K562 (cell line): ENCODE measurements at regions not wholly inside any gene's neighbourhood (a gene's known extent, or its start where the extent isn't known, plus 50 kb on each side); places are given as distances from the start of the nearest gene placed in this dataset.

ENCODE experiments used
- ATAC-seq: fragments of 200-7000 bp; cut with Tn5 transposase; 3 replicates; pipeline ENCODE4 v1.9.1; 2020; ENCODE audit warnings: moderate library complexity
- BruUV-seq: library from RNA; stranded (reverse); fragments of 400-500 nt; replicated peaks from 2 replicates; lab custom pipeline; 2021; lab: Mats Ljungman, UMichigan
- CTCF ChIA-PET: fragments of 300-600 bp; formaldehyde crosslinking; extraction: SDS; loops from one replicate; lab custom pipeline; 2021; ENCODE audit warnings: low intra/inter-chr PET ratio; lab: Yijun Ruan, JAX
- POLR2A ChIA-PET: fragments of 300-600, 350-650 bp; sonication (Branson Sonifier 250); formaldehyde crosslinking; extraction: SDS; loops from one replicate; lab custom pipeline; 2021; ENCODE audit warnings: antibody characterized with exemption, inconsistent platforms; lab: Yijun Ruan, JAX
- DNase-seq, 4 experiments: peaks; one replicate each; pipeline versions ENCODE4 v3.0.0 to v3.0.0-alpha.2; 2011 to 2018; ENCODE audit warnings: low spot score in 3 of 4, mixed read lengths in 3 of 4; ENCODE audit errors: extremely low read depth in 1 of 4
- FAIRE-seq: peaks from 2 replicates; lab custom pipeline; 2011; peaks lifted over from hg19 to GRCh38; lab: Jason Lieb, UNC
- H2AFZ ChIP-seq: 2 replicates; pipeline ENCODE4 v1.6.0; 2011; ENCODE audit warnings: low read depth, low read length, control low read depth, inconsistent platforms
- H3K27ac ChIP-seq: fragments of 200-600 bp; 3 replicates; pipeline ENCODE4 v1.8.0; 2011; ENCODE audit warnings: low read depth, mild to moderate bottlenecking, control low read depth, inconsistent platforms, low read length, moderate library complexity, mixed read lengths; ENCODE audit errors: extremely low read depth
- H3K27me3 ChIP-seq, 2 experiments: fragments of 300-600 bp in 1 of 2; 2 replicates in 1 of 2; 3 replicates in 1 of 2; pipeline versions ENCODE4 v1.6.0 to v1.8.0; 2011; ENCODE audit warnings: inconsistent platforms in 2 of 2, low read length in 2 of 2, mild to moderate bottlenecking in 1 of 2, mixed read lengths in 1 of 2, moderate library complexity in 1 of 2; ENCODE audit not compliant: control insufficient read depth in 2 of 2, insufficient read depth in 2 of 2
- H3K36me3 ChIP-seq: fragments of 300-600 bp; 3 replicates; pipeline ENCODE4 v1.8.0; 2011; ENCODE audit warnings: mild to moderate bottlenecking, low read length, inconsistent platforms; ENCODE audit not compliant: control insufficient read depth, insufficient read depth
- H3K4me1 ChIP-seq, 2 experiments: fragments of 200-600 bp in 1 of 2; replicated peaks in 1 of 2; 2 replicates in 1 of 2; 3 replicates in 1 of 2; pipeline versions ENCODE4 v1.5.1 to v1.8.0; 2011; ENCODE audit warnings: inconsistent platforms in 2 of 2, low read length in 2 of 2, mild to moderate bottlenecking in 1 of 2, mixed read lengths in 1 of 2, moderate library complexity in 1 of 2; ENCODE audit not compliant: control insufficient read depth in 2 of 2, insufficient read depth in 2 of 2
- H3K4me2 ChIP-seq: 2 replicates; pipeline ENCODE4 v1.6.1; 2011; ENCODE audit warnings: low read length, control low read depth, inconsistent platforms, mixed read lengths; ENCODE audit not compliant: insufficient read depth
- H3K4me3 ChIP-seq: fragments of 200-600 bp; sonication (generic), shearing (Covaris generic); 2 replicates; pipeline ENCODE4 v1.5.1; 2016; ENCODE audit warnings: control low read depth, inconsistent platforms
- H3K79me2 ChIP-seq: fragments of 200-600 bp; 3 replicates; pipeline ENCODE4 v1.8.0; 2011; ENCODE audit warnings: low read length, inconsistent platforms; ENCODE audit not compliant: control insufficient read depth, insufficient read depth
- H3K9ac ChIP-seq, 2 experiments: 2 replicates each; pipeline versions ENCODE4 v1.6.0 to v1.6.1; 2011; ENCODE audit warnings: low read depth in 2 of 2, low read length in 2 of 2, control low read depth in 1 of 2, inconsistent platforms in 1 of 2, mild to moderate bottlenecking in 1 of 2, mixed read lengths in 1 of 2; ENCODE audit not compliant: insufficient read depth in 1 of 2
- H3K9me1 ChIP-seq: one replicate; pipeline ENCODE4 v1.6.0; 2011; ENCODE audit warnings: inconsistent platforms, mild to moderate bottlenecking, low read length, moderate library complexity; ENCODE audit not compliant: control insufficient read depth, insufficient read depth
- H3K9me3 ChIP-seq: replicated peaks from 2 replicates; pipeline ENCODE4 v1.5.1; 2011; ENCODE audit warnings: low read depth, low read length, inconsistent platforms; ENCODE audit not compliant: control insufficient read depth, insufficient read depth
- H4K20me1 ChIP-seq: replicated peaks from 2 replicates; pipeline ENCODE4 v1.6.1; 2011; ENCODE audit warnings: low read length, inconsistent platforms, mixed read lengths; ENCODE audit not compliant: control insufficient read depth, insufficient read depth
- HDAC3 ChIP-seq: fragments of 450-650 bp; IDR thresholded peaks from 2 replicates; pipeline ENCODE4 v1.6.1; 2018; ENCODE audit warnings: borderline replicate concordance, mild to moderate bottlenecking, moderate library complexity; ENCODE audit not compliant: partially characterized antibody
- KAT8 ChIP-seq: fragments of 450-650 bp; IDR thresholded peaks from 2 replicates; pipeline ENCODE4 v1.6.1; 2016; ENCODE audit warnings: low read depth, mild to moderate bottlenecking
- SMARCC2 ChIP-seq: fragments of 450-650 bp; IDR thresholded peaks from 2 replicates; pipeline ENCODE4 v1.6.1; 2017; ENCODE audit warnings: antibody characterized with exemption, moderate library complexity, mild to moderate bottlenecking, low read depth
- SNIP1 ChIP-seq: fragments of 450-650 bp; IDR thresholded peaks from 2 replicates; pipeline ENCODE4 v1.7.1; 2017; ENCODE audit warnings: low read depth, mild to moderate bottlenecking
- ZNF561 ChIP-seq: fragments of 450-650 bp; formaldehyde crosslinking; conservative IDR thresholded peaks from 2 replicates; pipeline ENCODE4 v1.4.0; 2020; ENCODE audit warnings: mild to moderate bottlenecking, moderate library complexity
- ZNF644 ChIP-seq: fragments of 200-800 bp; sonication (Bioruptor generic); IDR thresholded peaks from 2 replicates; pipeline ENCODE4 v1.6.1; 2016; ENCODE audit warnings: low read depth, missing genetic modification characterization, missing compliant biosample characterization
- ZNF764 ChIP-seq: fragments of 250-450 bp; sonication (Bioruptor Pico); IDR thresholded peaks from 2 replicates; pipeline ENCODE4 v1.4.0; 2020; ENCODE audit warnings: low read depth, mild to moderate bottlenecking, moderate library complexity
- ZNF785 ChIP-seq: fragments of 250-450 bp; sonication (Bioruptor Pico); IDR thresholded peaks from 2 replicates; pipeline ENCODE4 v1.4.0; 2020; ENCODE audit warnings: mild to moderate bottlenecking
- ZNF830 ChIP-seq: fragments of 250-450 bp; sonication (Bioruptor Pico); IDR thresholded peaks from 2 replicates; pipeline ENCODE4 v1.5.0; 2021; ENCODE audit warnings: mild to moderate bottlenecking
- WGBS: fragments of 100-300 bp; shearing (Covaris generic); methylation state at CpG from one replicate; pipeline ENCODE4 v1.1.6; 2016; ENCODE audit warnings: low coverage, mixed read lengths; ENCODE audit not compliant: insufficient coverage; ENCODE audit errors: missing lambda C conversion rate; 5-methylcytosine and 5-hydroxymethylcytosine counted together
- in situ Hi-C: fragments of 300-500 bp; cut with MboI; formaldehyde crosslinking; loops from 4 replicates; pipeline ENCODE4 v1.15.0; 2018; ENCODE audit warnings: inconsistent platforms, mixed read lengths
- intact Hi-C: fragments of 100-400 bp; cut with micrococcal nuclease; formaldehyde crosslinking; loops from 2 replicates; pipeline ENCODE4 v1.14.2; 2022
- TF ChIP-seq, protein P1 (sequence below): sonication (generic); formaldehyde crosslinking; IDR thresholded peaks from 2 replicates; pipeline ENCODE4 v1.8.0; 2022; ENCODE audit warnings: mild to moderate bottlenecking, missing genetic modification reagents

DNA sequence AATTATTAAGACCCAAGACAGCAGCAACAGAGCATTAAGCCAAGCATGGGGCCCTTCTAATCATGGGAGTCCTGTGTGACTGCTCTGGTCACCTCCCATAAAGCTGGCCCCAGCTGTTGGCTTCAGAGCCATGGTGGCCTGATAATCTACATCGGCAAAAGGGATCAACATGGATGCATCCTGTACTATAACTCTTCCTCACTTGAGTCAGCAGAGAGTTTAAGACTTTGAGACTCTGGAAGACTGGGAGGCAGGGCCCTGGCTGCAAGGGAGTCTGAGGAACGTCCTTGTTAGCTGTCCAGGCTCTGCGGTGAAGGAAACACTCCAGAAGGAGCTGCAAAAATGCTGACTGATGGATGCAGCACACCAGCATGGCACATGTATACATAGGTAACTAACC is 95.0 kb upstream of the KIAA1217 start:
- no peak for TF ChIP-seq KAT8
- Histone ChIP-seq H3K4me3 (no peak overlapping the region), H3K27ac (no peak overlapping the region), H3K36me3 (no peaks in the 10 kb centered on the region), H3K9ac (no peak overlapping the region), H3K4me1 (no peaks in the 10 kb centered on the region), H3K4me2 (no peak overlapping the region), H4K20me1 (no peaks in the 10 kb centered on the region), H3K9me1 (no peaks in the 10 kb centered on the region), H3K79me2 (no peaks in the 10 kb centered on the region), H2AFZ (no peak overlapping the region), H3K9me3 (no peaks in the 10 kb centered on the region), H3K27me3 (no peaks in the 10 kb centered on the region)
- FAIRE-seq (no peak), ATAC-seq (no peak), DNase-seq (no peak)
- WGBS, result 3% methylated on average over 3 of the region's 3 CpGs
- ChIA-PET CTCF (no interaction called here), POLR2A (no interaction called here)
- intact Hi-C loops, result no loop called here
- in situ Hi-C loops, result no loop called here
- BruUV-seq, result no TSS peak

DNA sequence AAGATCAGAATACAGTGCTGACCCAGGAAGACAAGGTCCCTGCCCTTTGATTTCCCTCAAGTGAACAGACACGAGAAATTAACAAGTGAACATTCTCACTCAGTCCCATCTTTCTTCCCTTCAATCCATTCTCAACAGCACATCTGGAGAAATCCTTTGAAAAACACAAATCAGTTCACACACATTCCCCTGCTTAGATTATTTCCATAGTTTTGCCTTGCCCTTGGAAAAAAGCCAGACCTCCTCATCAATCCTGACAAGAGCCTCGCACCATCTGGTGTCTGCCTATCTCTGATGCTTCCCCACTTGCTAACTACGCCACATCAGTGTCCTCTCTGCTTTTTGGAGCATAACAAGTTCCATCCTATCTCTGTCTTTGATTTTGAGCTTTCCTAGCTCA is 94.4 kb upstream of the KIAA1217 start:
- H4K20me1 ChIP-seq, result no peaks in the 10 kb centered on the region
- H3K9ac ChIP-seq, result no peak overlapping the region
- H3K4me2 ChIP-seq, result no peak overlapping the region
- no peak for FAIRE-seq
- H3K4me1 ChIP-seq, result no peaks in the 10 kb centered on the region
- H3K36me3 ChIP-seq, result no peaks in the 10 kb centered on the region
- H3K79me2 ChIP-seq, result no peaks in the 10 kb centered on the region
- TF ChIP-seq SNIP1 (no peak), ZNF830 (CRISPR knock-in tag) (no peak), ZNF644 (tag) (no peak), SMARCC2 (no peak), ZNF785 (CRISPR knock-in tag) (no peak), ZNF764 (CRISPR knock-in tag) (no peak), ZNF561 (no peak), HDAC3 (no peak)
- TF ChIP-seq, protein P1, sequence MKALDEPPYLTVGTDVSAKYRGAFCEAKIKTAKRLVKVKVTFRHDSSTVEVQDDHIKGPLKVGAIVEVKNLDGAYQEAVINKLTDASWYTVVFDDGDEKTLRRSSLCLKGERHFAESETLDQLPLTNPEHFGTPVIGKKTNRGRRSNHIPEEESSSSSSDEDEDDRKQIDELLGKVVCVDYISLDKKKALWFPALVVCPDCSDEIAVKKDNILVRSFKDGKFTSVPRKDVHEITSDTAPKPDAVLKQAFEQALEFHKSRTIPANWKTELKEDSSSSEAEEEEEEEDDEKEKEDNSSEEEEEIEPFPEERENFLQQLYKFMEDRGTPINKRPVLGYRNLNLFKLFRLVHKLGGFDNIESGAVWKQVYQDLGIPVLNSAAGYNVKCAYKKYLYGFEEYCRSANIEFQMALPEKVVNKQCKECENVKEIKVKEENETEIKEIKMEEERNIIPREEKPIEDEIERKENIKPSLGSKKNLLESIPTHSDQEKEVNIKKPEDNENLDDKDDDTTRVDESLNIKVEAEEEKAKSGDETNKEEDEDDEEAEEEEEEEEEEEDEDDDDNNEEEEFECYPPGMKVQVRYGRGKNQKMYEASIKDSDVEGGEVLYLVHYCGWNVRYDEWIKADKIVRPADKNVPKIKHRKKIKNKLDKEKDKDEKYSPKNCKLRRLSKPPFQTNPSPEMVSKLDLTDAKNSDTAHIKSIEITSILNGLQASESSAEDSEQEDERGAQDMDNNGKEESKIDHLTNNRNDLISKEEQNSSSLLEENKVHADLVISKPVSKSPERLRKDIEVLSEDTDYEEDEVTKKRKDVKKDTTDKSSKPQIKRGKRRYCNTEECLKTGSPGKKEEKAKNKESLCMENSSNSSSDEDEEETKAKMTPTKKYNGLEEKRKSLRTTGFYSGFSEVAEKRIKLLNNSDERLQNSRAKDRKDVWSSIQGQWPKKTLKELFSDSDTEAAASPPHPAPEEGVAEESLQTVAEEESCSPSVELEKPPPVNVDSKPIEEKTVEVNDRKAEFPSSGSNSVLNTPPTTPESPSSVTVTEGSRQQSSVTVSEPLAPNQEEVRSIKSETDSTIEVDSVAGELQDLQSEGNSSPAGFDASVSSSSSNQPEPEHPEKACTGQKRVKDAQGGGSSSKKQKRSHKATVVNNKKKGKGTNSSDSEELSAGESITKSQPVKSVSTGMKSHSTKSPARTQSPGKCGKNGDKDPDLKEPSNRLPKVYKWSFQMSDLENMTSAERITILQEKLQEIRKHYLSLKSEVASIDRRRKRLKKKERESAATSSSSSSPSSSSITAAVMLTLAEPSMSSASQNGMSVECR, result no peak
- no peak for DNase-seq
- no peaks in the 10 kb centered on the region for H3K27me3 ChIP-seq
- ChIA-PET CTCF (no interaction called here), POLR2A (no interaction called here)
- 2% methylated on average over 3 of the region's 3 CpGs for WGBS
- in situ Hi-C loops (no loop called here), intact Hi-C loops (no loop called here)
- H3K27ac ChIP-seq, result no peak overlapping the region
- BruUV-seq, result no TSS peak
- H3K4me3 ChIP-seq, result no peak overlapping the region
- no peak overlapping the region for H2AFZ ChIP-seq
- no peak for ATAC-seq
- no peaks in the 10 kb centered on the region for H3K9me3 ChIP-seq
- H3K9me1 ChIP-seq, result no peaks in the 10 kb centered on the region
